OCI-LY7 (cell line): ENCODE measurements at regions not wholly inside any gene's neighbourhood (a gene's known extent, or its start where the extent isn't known, plus 50 kb on each side); places are given as distances from the start of the nearest gene placed in this dataset.

Experiments used
- BruUV-seq: library from RNA; stranded (reverse); fragments of 400-500 nt; replicated peaks from 2 replicates; lab custom pipeline; 2021; lab: Mats Ljungman, UMichigan
- CTCF ChIA-PET: fragments of 300-600 bp; sonication (Branson Sonifier 250); formaldehyde crosslinking; loops from one replicate; lab custom pipeline; 2022; ENCODE audit warnings: antibody characterized with exemption; ENCODE audit not compliant: unreplicated experiment; lab: Charles Lee
- POLR2A ChIA-PET: fragments of 300-600 bp; sonication (Branson Sonifier 250); formaldehyde crosslinking; loops from one replicate; lab custom pipeline; 2022; ENCODE audit warnings: antibody characterized with exemption; lab: Charles Lee
- DNase-seq: peaks from one replicate; pipeline ENCODE4 v3.0.0-alpha.2; 2015; ENCODE audit warnings: low spot score
- H2AFZ ChIP-seq: fragments of 200-600 bp; sonication (generic), shearing (Covaris generic); 2 replicates; pipeline ENCODE4 v1.6.1; 2014; ENCODE audit warnings: mild to moderate bottlenecking, antibody characterized with exemption, low read length, moderate library complexity
- H3K27ac ChIP-seq: fragments of 200-600 bp; sonication (generic); 2 replicates; pipeline ENCODE4 v1.5.1; 2014; ENCODE audit warnings: mixed run types, low read depth, mild to moderate bottlenecking, moderate library complexity, low read length, inconsistent platforms; ENCODE audit not compliant: poor library complexity, severe bottlenecking
- H3K36me3 ChIP-seq: fragments of 200-600 bp; sonication (generic); 2 replicates; pipeline ENCODE4 v1.6.1; 2014; ENCODE audit warnings: mild to moderate bottlenecking, antibody characterized with exemption, low read length, moderate library complexity, mixed read lengths; ENCODE audit not compliant: insufficient read depth
- H3K4me1 ChIP-seq: fragments of 200-600 bp; sonication (generic); 2 replicates; pipeline ENCODE4 v1.5.1; 2014; ENCODE audit warnings: mild to moderate bottlenecking, low read length; ENCODE audit not compliant: insufficient read depth, poor library complexity, severe bottlenecking
- H3K4me2 ChIP-seq: fragments of 200-600 bp; sonication (generic); 2 replicates; pipeline ENCODE4 v1.6.1; 2014; ENCODE audit warnings: mild to moderate bottlenecking, low read length
- H3K4me3 ChIP-seq: fragments of 200-600 bp; sonication (generic); 2 replicates; pipeline ENCODE4 v1.5.1; 2014; ENCODE audit warnings: mild to moderate bottlenecking, low read depth, low read length; ENCODE audit not compliant: poor library complexity, severe bottlenecking
- H3K79me2 ChIP-seq: fragments of 200-600 bp; sonication (generic); 2 replicates; pipeline ENCODE4 v1.6.1; 2016; ENCODE audit warnings: low read depth, mild to moderate bottlenecking, low read length, moderate library complexity, mixed read lengths; ENCODE audit not compliant: insufficient read depth
- H3K9me2 ChIP-seq: fragments of 200-600 bp; sonication (generic); 2 replicates; pipeline ENCODE4 v1.6.1; 2016; ENCODE audit warnings: mild to moderate bottlenecking, low read length, mixed read lengths; ENCODE audit not compliant: insufficient read depth
- H3K9me3 ChIP-seq: fragments of 200-600 bp; sonication (generic); 2 replicates; pipeline ENCODE4 v1.6.1; 2014; ENCODE audit warnings: mild to moderate bottlenecking, mixed run types, low read length, mixed read lengths
- H4K20me1 ChIP-seq: fragments of 200-600 bp; sonication (generic); 2 replicates; pipeline ENCODE4 v1.6.1; 2014; ENCODE audit warnings: mild to moderate bottlenecking, antibody characterized with exemption, low read length, moderate library complexity, mixed read lengths; ENCODE audit not compliant: insufficient read depth
- CTCF ChIP-seq: fragments of 200-600 bp; sonication (generic); conservative IDR thresholded peaks from 2 replicates; pipeline ENCODE4 v1.5.1; 2014; ENCODE audit warnings: mild to moderate bottlenecking, antibody characterized with exemption, low read length, moderate library complexity, mixed read lengths
- EZH2phosphoT487 ChIP-seq: fragments of 200-600 bp; sonication (generic); IDR thresholded peaks from 2 replicates; pipeline ENCODE4 v1.6.1; 2018; ENCODE audit warnings: low read depth, borderline replicate concordance, mild to moderate bottlenecking, mixed run types, antibody characterized with exemption, low read length, moderate library complexity, mixed read lengths
- intact Hi-C: fragments of 100-400 bp; cut with micrococcal nuclease; formaldehyde crosslinking; loops from one replicate; pipeline ENCODE4 v1.10.0; 2022; ENCODE audit not compliant: unreplicated experiment

DNA sequence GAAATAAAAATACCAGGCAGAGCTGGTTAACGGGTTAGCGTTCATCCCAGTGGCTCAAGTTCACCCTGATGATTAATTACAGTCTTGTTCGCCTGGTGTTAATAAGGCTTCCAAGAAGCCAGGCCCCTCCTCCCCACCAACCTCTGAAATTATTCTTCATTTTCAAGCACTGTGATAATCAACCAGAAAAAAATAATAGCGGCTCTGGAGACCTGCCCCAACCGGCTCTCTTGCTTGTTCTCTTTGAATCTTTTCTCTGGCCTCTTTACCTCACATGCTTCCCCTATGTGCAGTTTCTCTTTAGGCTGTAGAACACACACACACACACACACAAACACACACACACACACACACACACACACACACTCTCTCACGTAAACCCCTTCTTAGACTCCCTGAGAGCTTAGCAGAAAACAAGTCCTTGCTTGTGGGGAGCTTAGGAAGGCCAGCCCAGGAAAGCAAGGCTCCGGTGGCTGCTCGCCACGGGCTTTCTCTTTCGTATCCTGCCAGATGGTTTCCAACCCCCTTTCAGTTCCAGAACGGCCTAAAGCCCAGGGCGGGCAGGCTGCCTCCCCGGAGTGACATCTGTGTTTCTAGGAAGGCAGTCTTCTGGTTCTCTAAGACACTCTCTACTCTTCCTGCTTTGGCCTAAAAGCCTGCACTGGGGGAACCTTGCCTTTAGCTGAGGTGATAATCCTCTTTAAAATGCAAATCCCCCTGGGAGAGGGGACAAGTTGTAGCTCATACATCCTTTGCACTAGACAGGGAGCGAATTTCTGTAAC, 106.4 kb upstream of the SESN3 start:
- H3K79me2 ChIP-seq, result no peaks in the 10 kb centered on the region
- H4K20me1 ChIP-seq, result no peaks in the 10 kb centered on the region
- ChIA-PET CTCF (no interaction called here), POLR2A (interaction anchor here (0.6 to 0.7 kb wide), 4 partner anchors 31 to 589 kb away, joined by 3 to 8 read pairs (median 4); no protein-coding TSS in a partner anchor)
- intact Hi-C loops, result no loop called here
- TF ChIP-seq CTCF, result no peak
- no peak for TF ChIP-seq EZH2phosphoT487
- DNase-seq, result no peak
- no peaks in the 10 kb centered on the region for H3K4me1 ChIP-seq
- no peaks in the 10 kb centered on the region for H3K9me3 ChIP-seq
- H3K4me3 ChIP-seq, result no peak overlapping the region
- no peaks in the 10 kb centered on the region for H3K9me2 ChIP-seq
- BruUV-seq, result no TSS peak
- H3K4me2 ChIP-seq, result no peak overlapping the region
- peak overlapping the region; percentile 44; the same call in 1 of the 2 replicates for H2AFZ ChIP-seq
- no peak overlapping the region for H3K27ac ChIP-seq
- H3K36me3 ChIP-seq, result no peaks in the 10 kb centered on the region

GRCh38 chr11:95335989-95336388, 105.0 kb upstream of the SESN3 start:
- no peaks in the 10 kb centered on the region for H3K79me2 ChIP-seq
- H3K4me3 ChIP-seq, result no peak overlapping the region
- DNase-seq, result no peak
- H2AFZ ChIP-seq, result no peak overlapping the region
- CTCF ChIA-PET, result no interaction called here
- TF ChIP-seq CTCF (no peak), EZH2phosphoT487 (no peak)
- intact Hi-C loops, result no loop called here
- no peak overlapping the region for H3K27ac ChIP-seq
- no peaks in the 10 kb centered on the region for H3K36me3 ChIP-seq
- no peaks in the 10 kb centered on the region for H3K9me2 ChIP-seq
- H3K4me1 ChIP-seq, result no peaks in the 10 kb centered on the region
- POLR2A ChIA-PET, result interaction anchor here (0.7 kb wide), 1 partner anchor 400 kb away, joined by 4 read pairs; no protein-coding TSS in a partner anchor
- no TSS peak for BruUV-seq
- H4K20me1 ChIP-seq, result no peaks in the 10 kb centered on the region
- H3K9me3 ChIP-seq, result no peaks in the 10 kb centered on the region
- H3K4me2 ChIP-seq, result no peak overlapping the region

DNA sequence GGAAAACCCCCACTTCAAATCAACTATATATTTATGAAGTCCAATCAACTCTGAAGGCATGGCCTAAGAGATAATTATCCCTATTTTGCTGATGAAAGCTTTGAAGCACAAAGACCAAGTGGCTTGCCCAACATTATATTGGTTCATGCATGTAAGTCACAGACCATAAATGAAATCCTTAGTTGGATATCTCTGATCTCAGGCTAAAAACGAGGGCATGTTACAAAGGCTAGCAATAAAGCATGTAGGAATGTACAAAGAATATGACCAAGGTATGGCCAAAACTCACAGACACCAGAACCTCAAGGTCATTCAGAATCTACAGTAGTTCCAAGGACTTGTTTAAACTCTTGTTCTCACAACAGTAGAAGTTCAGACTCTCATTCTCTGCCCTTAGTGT, 100.2 kb upstream of the SESN3 start:
- TF ChIP-seq EZH2phosphoT487, result no peak
- TF ChIP-seq CTCF, result no peak
- no peak overlapping the region for H3K27ac ChIP-seq
- H3K36me3 ChIP-seq, result no peaks in the 10 kb centered on the region
- no peak for DNase-seq
- H3K4me2 ChIP-seq, result no peak overlapping the region
- ChIA-PET CTCF (no interaction called here), POLR2A (no interaction called here)
- no peaks in the 10 kb centered on the region for H3K9me2 ChIP-seq
- H4K20me1 ChIP-seq, result no peaks in the 10 kb centered on the region
- no peak overlapping the region for H3K4me3 ChIP-seq
- H3K79me2 ChIP-seq, result no peaks in the 10 kb centered on the region
- H2AFZ ChIP-seq, result no peak overlapping the region
- intact Hi-C loops, result no loop called here
- peaks cover 7% of the 10 kb centered on the region for H3K4me1 ChIP-seq
- no TSS peak for BruUV-seq
- no peaks in the 10 kb centered on the region for H3K9me3 ChIP-seq
